WTC11 (cell line): ENCODE measurements at regions not wholly inside any gene's neighbourhood (a gene's known extent, or its start where the extent isn't known, plus 50 kb on each side); places are given as distances from the start of the nearest gene placed in this dataset.

Experiments used
- ATAC-seq: fragments of 200-7000 bp; cut with Tn5 transposase; 2 replicates; pipeline ENCODE4 v1.10.0; 2021; ENCODE audit warnings: mild to moderate bottlenecking, moderate library complexity
- CTCF ChIA-PET: fragments of 300-600 bp; sonication (Branson Sonifier 250); formaldehyde crosslinking; loops from one replicate; lab custom pipeline; 2021; ENCODE audit warnings: antibody characterized with exemption; lab: Charles Lee
- POLR2A ChIA-PET: fragments of 350-600 bp; sonication (Branson Sonifier 250); formaldehyde crosslinking; loops from one replicate; lab custom pipeline; 2021; ENCODE audit warnings: antibody characterized with exemption; lab: Charles Lee
- DNase-seq: peaks from one replicate; pipeline ENCODE4 v3.0.0; 2021; ENCODE audit warnings: low spot score
- H3K27ac Mint-ChIP-seq: 2 replicates; pipeline ENCODE4 v1.8.0; 2021; ENCODE audit warnings: mixed read lengths
- H3K27me3 Mint-ChIP-seq: 2 replicates; pipeline ENCODE4 v1.8.0; 2021; ENCODE audit warnings: low read depth, mild to moderate bottlenecking, moderate library complexity, mixed read lengths
- H3K36me3 Mint-ChIP-seq: 2 replicates; pipeline ENCODE4 v1.8.0; 2021; ENCODE audit warnings: mixed read lengths
- H3K4me1 Mint-ChIP-seq: 2 replicates; pipeline ENCODE4 v1.8.0; 2022; ENCODE audit warnings: mixed read lengths
- H3K4me3 Mint-ChIP-seq: 2 replicates; pipeline ENCODE4 v1.8.0; 2021; ENCODE audit warnings: mild to moderate bottlenecking, moderate library complexity, mixed read lengths
- H3K9me3 Mint-ChIP-seq: 2 replicates; pipeline ENCODE4 v1.8.0; 2021; ENCODE audit warnings: mixed read lengths
- ARID4B ChIP-seq: sonication (generic); formaldehyde crosslinking; IDR thresholded peaks from 2 replicates; pipeline ENCODE4 v1.8.0; 2023; ENCODE audit warnings: missing genetic modification reagents, mild to moderate bottlenecking, borderline replicate concordance
- CREB1 ChIP-seq: sonication (generic); formaldehyde crosslinking; IDR thresholded peaks from 2 replicates; pipeline ENCODE4 v1.8.0; 2023; ENCODE audit warnings: mild to moderate bottlenecking, missing genetic modification reagents
- CTCF ChIP-seq: fragments of 200-600 bp; IDR thresholded peaks from 2 replicates; pipeline ENCODE4 v1.8.0; 2022; ENCODE audit warnings: antibody characterized with exemption
- FOXK1 ChIP-seq: sonication (generic); formaldehyde crosslinking; IDR thresholded peaks from 2 replicates; pipeline ENCODE4 v1.8.0; 2022; ENCODE audit warnings: mild to moderate bottlenecking, moderate library complexity, missing genetic modification reagents
- FOXP4 ChIP-seq: sonication (generic); formaldehyde crosslinking; IDR thresholded peaks from 2 replicates; pipeline ENCODE4 v1.8.0; 2022; ENCODE audit warnings: mild to moderate bottlenecking, missing genetic modification reagents
- GTF2I ChIP-seq: fragments of 250-450 bp; sonication (Bioruptor Pico); conservative IDR thresholded peaks from 2 replicates; pipeline ENCODE4 v1.4.0; 2021; ENCODE audit warnings: mild to moderate bottlenecking
- HMGA2 ChIP-seq: fragments of 250-450 bp; sonication (Bioruptor Pico); IDR thresholded peaks from 2 replicates; pipeline ENCODE4 v1.4.0; 2021; ENCODE audit warnings: mild to moderate bottlenecking, moderate library complexity
- NFATC4 ChIP-seq: fragments of 250-450 bp; sonication (Bioruptor Pico); IDR thresholded peaks from 2 replicates; pipeline ENCODE4 v1.9.0; 2021; ENCODE audit warnings: mild to moderate bottlenecking
- SMAD4 ChIP-seq: sonication (generic); formaldehyde crosslinking; IDR thresholded peaks from 2 replicates; pipeline ENCODE4 v1.8.0; 2022; ENCODE audit warnings: mild to moderate bottlenecking, missing genetic modification reagents
- SOX15 ChIP-seq: fragments of 250-450 bp; sonication (Bioruptor Pico); IDR thresholded peaks from 2 replicates; pipeline ENCODE4 v1.9.0; 2021; ENCODE audit warnings: mild to moderate bottlenecking
- ZNF219 ChIP-seq: sonication (generic); formaldehyde crosslinking; IDR thresholded peaks from 2 replicates; pipeline ENCODE4 v1.8.0; 2023; ENCODE audit warnings: missing genetic modification reagents, mild to moderate bottlenecking, borderline replicate concordance
- ZNF263 ChIP-seq: sonication (generic); formaldehyde crosslinking; IDR thresholded peaks from 2 replicates; pipeline ENCODE4 v1.8.1; 2022; ENCODE audit warnings: low read depth, mild to moderate bottlenecking, moderate library complexity, missing genetic modification reagents
- ZNF396 ChIP-seq: fragments of 250-450 bp; sonication (Bioruptor Pico); IDR thresholded peaks from 2 replicates; pipeline ENCODE4 v1.8.0; 2021; ENCODE audit warnings: mild to moderate bottlenecking, moderate library complexity, borderline replicate concordance

GRCh38 chr16:73858326-73858725 lies 438.3 kb upstream of the PSMD7 start:
- Mint-ChIP-seq H3K4me1 (peaks cover 15% of the 10 kb centered on the region), H3K27ac (no peak overlapping the region), H3K36me3 (no peaks in the 10 kb centered on the region), H3K9me3 (peaks cover 8% of the 10 kb centered on the region), H3K4me3 (no peak overlapping the region), H3K27me3 (no peaks in the 10 kb centered on the region)
- no peak for DNase-seq
- ChIA-PET CTCF (interaction anchor here (0.6 to 1.9 kb wide), 3 partner anchors 20 to 271 kb away, joined by 3 to 4 read pairs (median 3); no protein-coding TSS in a partner anchor), POLR2A (no interaction called here)
- ATAC-seq = no peak
- TF ChIP-seq GTF2I = no peak
- no peak for TF ChIP-seq SMAD4 (CRISPR knock-in tag)
- TF ChIP-seq ZNF396 (CRISPR knock-in tag) = no peak

GRCh38 chr16:73853968-73854367 lies 442.6 kb upstream of the PSMD7 start:
- ATAC-seq (no peak), DNase-seq (no peak)
- Mint-ChIP-seq H3K27ac (no peak overlapping the region), H3K36me3 (no peaks in the 10 kb centered on the region), H3K4me3 (no peak overlapping the region), H3K9me3 (peaks cover 15% of the 10 kb centered on the region), H3K4me1 (no peaks in the 10 kb centered on the region), H3K27me3 (no peaks in the 10 kb centered on the region)
- POLR2A ChIA-PET = no interaction called here
- CTCF ChIA-PET = no interaction called here
- TF ChIP-seq FOXP4 (CRISPR knock-in tag) (no peak), CTCF (no peak), ARID4B (CRISPR knock-in tag) (no peak), CREB1 (CRISPR knock-in tag) (no peak), NFATC4 (no peak), HMGA2 (CRISPR knock-in tag) (no peak), FOXK1 (CRISPR knock-in tag) (no peak), ZNF219 (CRISPR knock-in tag) (no peak), ZNF263 (CRISPR knock-in tag) (no peak)

DNA sequence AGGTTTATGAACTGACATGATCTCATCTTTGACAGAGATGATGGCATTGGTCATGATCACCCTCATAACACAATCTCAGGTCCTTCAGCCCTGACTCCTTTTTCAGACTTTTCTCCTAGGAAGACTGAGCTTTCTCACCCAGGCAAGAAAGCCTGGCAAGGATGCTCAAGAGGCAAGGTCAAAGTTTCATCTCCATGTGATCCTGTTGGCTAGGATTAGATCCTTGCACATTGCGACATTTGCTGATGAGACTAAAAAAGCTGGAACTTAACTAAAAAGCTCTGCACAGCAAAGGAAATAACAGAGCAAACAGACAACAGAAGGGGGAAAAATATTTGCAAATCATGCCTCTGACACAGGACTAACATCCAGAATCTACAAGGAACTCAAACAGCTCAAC lies 444.1 kb upstream of the PSMD7 start:
- TF ChIP-seq FOXP4 (CRISPR knock-in tag) (no peak), SOX15 (CRISPR knock-in tag) (no peak)
- TF ChIP-seq, all 79 proteins: peak for 0
- ATAC-seq (no peak), DNase-seq (no peak)
- Mint-ChIP-seq H3K27me3 (no peaks in the 10 kb centered on the region), H3K4me3 (no peak overlapping the region), H3K36me3 (no peaks in the 10 kb centered on the region), H3K9me3 (peaks cover 15% of the 10 kb centered on the region), H3K27ac (no peak overlapping the region), H3K4me1 (no peaks in the 10 kb centered on the region)
- ChIA-PET CTCF (no interaction called here), POLR2A (no interaction called here)
